ENCODE measurements at regions not wholly inside any gene's neighbourhood (a gene's known extent, or its start where the extent isn't known, plus 50 kb on each side); places are given as distances from the start of the nearest gene placed in this dataset.
A peak's percentile ranks its signal among the peaks of the same experiment; 100 is the strongest.

DNA sequence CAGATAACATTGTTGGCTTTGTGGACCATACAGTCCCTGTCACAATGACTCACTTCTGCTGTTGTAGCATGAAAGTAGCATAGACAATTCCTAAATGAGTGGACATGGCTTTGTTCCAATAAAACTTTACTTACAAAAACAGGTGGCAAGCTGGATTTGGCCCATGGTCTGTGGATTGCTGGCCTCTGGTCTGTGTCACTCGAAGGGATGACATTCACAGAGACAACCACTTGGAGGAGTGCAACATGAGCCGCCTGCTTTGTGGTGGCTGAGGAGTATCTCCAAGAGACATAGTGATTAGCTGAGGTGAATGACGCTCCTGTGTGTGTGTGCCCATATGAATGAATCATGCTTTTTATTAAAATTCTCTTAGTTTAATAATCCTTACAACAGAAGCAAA is 81.3 kb upstream of the NRXN3 start:
- Histone ChIP-seq H2AFZ (ENCODE audit: low read length) (no peak overlapping the region), H2BK15ac (ENCODE audit: low read depth, low read length) (no peak overlapping the region), H4K91ac (ENCODE audit: insufficient read length, low read depth, low read length) (no peak overlapping the region), H3T11ph (ENCODE audit: low read length) (no peak overlapping the region), H3K18ac (ENCODE audit: insufficient read length, low read depth, low read length) (no peak overlapping the region), H2BK12ac (ENCODE audit: insufficient read length, low read depth, low read length) (no peak overlapping the region), H3K27me3 (ENCODE audit: insufficient read depth, low read length) (no peaks in the 10 kb centered on the region), H4K20me1 (ENCODE audit: control insufficient read depth, insufficient read depth, insufficient read length) (no peaks in the 10 kb centered on the region), H2BK20ac (ENCODE audit: low read depth, low read length, poor library complexity, severe bottlenecking) (no peak overlapping the region), H3K9me3 (ENCODE audit: control insufficient read depth, low read depth, low read length) (no peaks in the 10 kb centered on the region), H3K27ac (ENCODE audit: insufficient read length, low read depth, low read length) (no peak overlapping the region), H3K79me2 (ENCODE audit: insufficient read depth, low read length) (no peaks in the 10 kb centered on the region), H3K4me1 (ENCODE audit: insufficient read depth, low read length) (no peaks in the 10 kb centered on the region), H3K4me2 (ENCODE audit: insufficient read depth, insufficient read length, low read length) (no peak overlapping the region), H3K56ac (ENCODE audit: insufficient read length, low read depth, low read length) (no peak overlapping the region), H2AK5ac (ENCODE audit: insufficient read length, low read length) (no peak overlapping the region), H3K14ac (ENCODE audit: insufficient read depth, low read length) (no peak overlapping the region), H2BK120ac (ENCODE audit: low read depth, low read length, poor library complexity, severe bottlenecking) (no peak overlapping the region), H4K5ac (ENCODE audit: insufficient read length, low read depth, low read length) (no peak overlapping the region), H3K79me1 (ENCODE audit: insufficient read depth, low read depth, low read length, poor library complexity, severe bottlenecking) (no peaks in the 10 kb centered on the region), H3K23me2 (ENCODE audit: insufficient read length, low read depth, low read length, poor library complexity, severe bottlenecking) (no peaks in the 10 kb centered on the region), H3K4ac (ENCODE audit: low read depth, low read length) (no peak overlapping the region), H3K23ac (ENCODE audit: insufficient read length, low read depth, low read length) (no peak overlapping the region), H2BK5ac (ENCODE audit: insufficient read length, low read length) (no peak overlapping the region), H4K8ac (replicated peaks; ENCODE audit: insufficient read length, low read depth, low read length) (no peak overlapping the region), H3K9ac (ENCODE audit: extremely low read depth, insufficient read length, low read length) (no peak overlapping the region)
- TF ChIP-seq CTCF (conservative IDR thresholded peaks at IDR 0.05) = 0 out of 3 replicates have a peak, but pooled peaks have one; percentile 22
- H3K36me3 Mint-ChIP-seq (ENCODE audit: insufficient read depth in 1 of 3, low read depth in 3 of 3) = no peaks in the 10 kb centered on the region
- H3K27ac Mint-ChIP-seq = no peak overlapping the region; a peak in 1 of 7 replicates
- no peaks in the 10 kb centered on the region for H3K9me3 Mint-ChIP-seq
- no CpG with 5 or more reads among the region's 3 CpGs for WGBS (ENCODE audit: extremely low coverage, insufficient read length, low lambda C conversion rate)
- H3K27me3 Mint-ChIP-seq (ENCODE audit: low read depth) = peaks cover 2% of the 10 kb centered on the region; the same call in 1 of the 2 replicates
- peaks cover 8% of the 10 kb centered on the region in 2 experiments for H3K4me1 Mint-ChIP-seq
- H3K4me3 Mint-ChIP-seq = no peak overlapping the region
- peak; percentile 50 for DNase-seq
